ENCODE measurements at regions not wholly inside any gene's neighbourhood (a gene's known extent, or its start where the extent isn't known, plus 50 kb on each side); places are given as distances from the start of the nearest gene placed in this dataset.

GRCh38 chr14:89674240-89674639, 257.2 kb upstream of the FOXN3 start:
- H3K27me3 ChIP-seq (ENCODE audit: insufficient read depth) = no peaks in the 10 kb centered on the region
- ChIA-PET POLR2A (no interaction called here), CTCF (interaction anchor here (1.2 kb wide), 1 partner anchor 14 kb away, joined by 4 read pairs; no protein-coding TSS in a partner anchor)
- TF ChIP-seq CHD2 (IDR thresholded peaks at IDR 0.05; ENCODE audit: low read length, partially characterized antibody) = no peak
- no peak for TF ChIP-seq YY1 (IDR thresholded peaks at IDR 0.05; ENCODE audit: low read depth)
- no peak for TF ChIP-seq MXI1 (IDR thresholded peaks at IDR 0.05; ENCODE audit: low read depth, low read length)
- TF ChIP-seq FOSL2 (IDR thresholded peaks at IDR 0.05; ENCODE audit: borderline replicate concordance, low read depth) = no peak
- no peak for TF ChIP-seq GATA2 (CRISPR knock-in tag; IDR thresholded peaks at IDR 0.05)
- TF ChIP-seq REST (IDR thresholded peaks at IDR 0.05; ENCODE audit: low read depth, low read length) = no peak
- TF ChIP-seq GABPA (IDR thresholded peaks at IDR 0.05; ENCODE audit: low read depth) = no peak
- no peak for TF ChIP-seq NFIC (IDR thresholded peaks at IDR 0.05; ENCODE audit: borderline replicate concordance)
- no peak for TF ChIP-seq RXRA (IDR thresholded peaks at IDR 0.05; ENCODE audit: borderline replicate concordance, low read depth)
- DNase-seq = no peak
- H3F3A ChIP-seq (replicated peaks; ENCODE audit: insufficient read depth) = no peaks in the 10 kb centered on the region
- no peak overlapping the region for H3K4me3 ChIP-seq (ENCODE audit: low read depth in 2 of 2, low read length in 1 of 2)
- H3K9me2 ChIP-seq = no peaks in the 10 kb centered on the region
- no peak overlapping the region for H3K4me2 ChIP-seq
- 89% methylated on average over 1 of the region's 1 CpG for WGBS (ENCODE audit: low lambda C conversion rate)
- H2AFZ ChIP-seq (ENCODE audit: low read depth) = no peak overlapping the region
- H3K27ac ChIP-seq (ENCODE audit: low read depth in 2 of 2, low read length in 1 of 2) = no peak overlapping the region
- H3K36me3 ChIP-seq (replicated peaks in 1 of 2; ENCODE audit: control insufficient read depth in 1 of 2, insufficient read depth in 2 of 2, low read length in 1 of 2) = no peaks in the 10 kb centered on the region
- no peaks in the 10 kb centered on the region for H4K20me1 ChIP-seq (ENCODE audit: insufficient read depth)
- no peak overlapping the region for H3K9ac ChIP-seq
- H3K79me2 ChIP-seq (ENCODE audit: insufficient read depth) = no peaks in the 10 kb centered on the region
- no peaks in the 10 kb centered on the region for H3K9me3 ChIP-seq
- H3K4me1 ChIP-seq (ENCODE audit: control insufficient read depth in 1 of 2, insufficient read depth in 2 of 2, low read depth in 1 of 2, low read length in 1 of 2) = peaks cover 0 to 5% of the 10 kb centered on the region in 2 experiments; a peak in 2 of 4 replicates

DNA sequence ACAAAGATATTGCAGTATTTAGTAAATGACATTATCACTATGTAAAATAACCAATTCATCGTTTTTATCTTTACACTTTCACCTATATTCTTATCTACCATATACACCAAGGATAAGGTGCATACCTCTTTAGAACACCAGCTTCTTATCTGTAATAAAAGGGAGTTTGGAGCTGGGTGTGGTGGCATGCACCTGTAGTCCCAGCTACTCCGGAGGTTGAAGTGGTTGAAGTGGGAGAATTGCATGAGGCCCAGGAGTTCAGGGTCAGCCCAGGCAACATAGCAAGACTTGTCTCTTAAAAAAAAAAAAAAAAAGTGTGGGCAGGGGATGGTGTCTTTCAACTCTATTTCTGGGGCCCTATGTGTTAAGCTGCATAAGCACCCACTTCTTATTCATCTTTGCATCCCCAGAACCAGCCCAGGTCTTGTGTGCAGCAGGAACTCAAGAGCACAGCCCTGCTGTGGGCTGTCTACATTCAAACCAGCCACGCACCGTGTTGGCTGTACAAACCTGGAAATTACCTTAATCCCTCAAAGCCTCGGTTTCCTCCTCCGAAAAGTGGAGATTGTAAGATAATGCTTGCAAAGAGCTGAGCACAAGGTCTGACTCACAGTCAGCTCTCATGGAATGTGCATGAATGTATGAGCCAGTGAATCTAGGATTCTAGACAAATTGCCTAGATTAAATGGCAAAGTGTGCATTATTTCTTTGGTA, 256.6 kb upstream of the FOXN3 start:
- H3K9ac ChIP-seq = no peak overlapping the region
- WGBS (ENCODE audit: low lambda C conversion rate) = 38% methylated on average over 4 of the region's 6 CpGs
- H3K27ac ChIP-seq (ENCODE audit: low read depth in 2 of 2, low read length in 1 of 2) = no peak overlapping the region
- no peaks in the 10 kb centered on the region for H3K9me3 ChIP-seq
- POLR2A ChIA-PET = no interaction called here
- H2AFZ ChIP-seq (ENCODE audit: low read depth) = no peak overlapping the region
- no peaks in the 10 kb centered on the region for H3K79me2 ChIP-seq (ENCODE audit: insufficient read depth)
- DNase-seq = no peak
- no peaks in the 10 kb centered on the region for H4K20me1 ChIP-seq (ENCODE audit: insufficient read depth)
- H3K9me2 ChIP-seq = no peaks in the 10 kb centered on the region
- no peaks in the 10 kb centered on the region for H3K27me3 ChIP-seq (ENCODE audit: insufficient read depth)
- CTCF ChIA-PET = no interaction called here
- H3K4me1 ChIP-seq (ENCODE audit: control insufficient read depth in 1 of 2, insufficient read depth in 2 of 2, low read depth in 1 of 2, low read length in 1 of 2) = peaks cover 0 to 5% of the 10 kb centered on the region in 2 experiments; a peak in 2 of 4 replicates
- no peak overlapping the region for H3K4me3 ChIP-seq (ENCODE audit: low read depth in 2 of 2, low read length in 1 of 2)
- no peaks in the 10 kb centered on the region for H3F3A ChIP-seq (replicated peaks; ENCODE audit: insufficient read depth)
- TF ChIP-seq FOSL2 (IDR thresholded peaks at IDR 0.05; ENCODE audit: borderline replicate concordance, low read depth) (peak; percentile 55; the same call in 1 of the 2 replicates), TCF12 (IDR thresholded peaks at IDR 0.05) (peak; percentile 23; the same call in 1 of the 2 replicates), TEAD4 (IDR thresholded peaks at IDR 0.05; ENCODE audit: borderline replicate concordance, insufficient read depth) (no peak)
- no peaks in the 10 kb centered on the region for H3K36me3 ChIP-seq (replicated peaks in 1 of 2; ENCODE audit: control insufficient read depth in 1 of 2, insufficient read depth in 2 of 2, low read length in 1 of 2)
- no peak overlapping the region for H3K4me2 ChIP-seq
